OCI-LY3 (cell line): ENCODE measurements at regions not wholly inside any gene's neighbourhood (a gene's known extent, or its start where the extent isn't known, plus 50 kb on each side); places are given as distances from the start of the nearest gene placed in this dataset.

Source experiments
- CTCF ChIP-seq: fragments of 200-600, 300-600 bp; sonication (generic); IDR thresholded peaks from 2 replicates; pipeline ENCODE4 v1.5.1; 2014; ENCODE audit warnings: antibody characterized with exemption, low read length, low read depth
- EZH2phosphoT487 ChIP-seq: fragments of 200-600 bp; shearing (Covaris generic); IDR thresholded peaks from 2 replicates; pipeline ENCODE4 v1.6.1; 2018; ENCODE audit warnings: antibody characterized with exemption, mixed run types, low read depth

GRCh38 chr7:110399421-110399820 lies 691.5 kb upstream of the LRRN3 start:
- TF ChIP-seq CTCF (no peak), EZH2phosphoT487 (no peak)
